ENCODE measurements at regions not wholly inside any gene's neighbourhood (a gene's known extent, or its start where the extent isn't known, plus 50 kb on each side); places are given as distances from the start of the nearest gene placed in this dataset.
A peak's percentile ranks its signal among the peaks of the same experiment; 100 is the strongest.

- Histone ChIP-seq H3K9ac (ENCODE audit: low read length) (no peak overlapping the region), H3K4me1 (ENCODE audit: control insufficient read depth in 1 of 2, insufficient read depth in 2 of 2, low read length in 2 of 2) (no peaks in the 10 kb centered on the region), H3K4me3 (replicated peaks in 1 of 2; ENCODE audit: low read depth in 1 of 2, low read length in 2 of 2) (no peak overlapping the region), H3K27ac (ENCODE audit: low read depth, low read length) (no peak overlapping the region), H3K9me2 (ENCODE audit: insufficient read depth) (no peaks in the 10 kb centered on the region), H3K4me2 (ENCODE audit: low read length) (no peak overlapping the region), H3K9me3 (ENCODE audit: control insufficient read depth in 1 of 2, insufficient read depth in 1 of 2, low read depth in 1 of 2, low read length in 2 of 2) (no peaks in the 10 kb centered on the region), H2AFZ (ENCODE audit: low read depth, low read length, poor library complexity, severe bottlenecking) (no peak overlapping the region), H3K36me3 (ENCODE audit: control insufficient read depth in 1 of 2, insufficient read depth in 2 of 2, low read length in 2 of 2) (no peaks in the 10 kb centered on the region), H3K27me3 (ENCODE audit: insufficient read depth, low read length) (no peaks in the 10 kb centered on the region), H3K79me2 (ENCODE audit: insufficient read depth, low read length) (no peaks in the 10 kb centered on the region), H4K20me1 (ENCODE audit: insufficient read depth) (no peaks in the 10 kb centered on the region)
- intact Hi-C loops (cut with micrococcal nuclease): loop anchor here (1.0 to 2.0 kb wide), 2 partner anchors 369 to 431 kb away; no protein-coding TSS in a partner anchor
- ChIA-PET RAD21 (ENCODE audit: low non-redundant PET in 1 of 2, low total read pairs in 2 of 2, uncharacterized antibody in 2 of 2, unreplicated experiment in 2 of 2) (no interaction called here), CTCF (interaction anchor here (1.1 to 1.6 kb wide), 3 partner anchors 9 to 369 kb away, joined by 4 to 9 read pairs (median 7); no protein-coding TSS in a partner anchor), POLR2A (no interaction called here)
- no TSS peak for BruUV-seq (replicated peaks)
- ATAC-seq: peak; percentile 92
- DNase-seq (ENCODE audit: low read depth, low spot score): peak; percentile 44
- TF ChIP-seq RAD21 (IDR thresholded peaks at IDR 0.05; ENCODE audit: low read depth): peak; percentile 95
- TF ChIP-seq ZFX (IDR thresholded peaks at IDR 0.05): no peak
- peak; percentile 68 to 87 (median 77) for TF ChIP-seq CTCF (IDR thresholded peaks at IDR 0.05 in 2 of 3, conservative IDR thresholded peaks at IDR 0.05 in 1 of 3; ENCODE audit: borderline replicate concordance in 1 of 3, insufficient read depth in 1 of 3, low read depth in 2 of 3, low read length in 2 of 3)
Measured at GRCh38 chr6:169326067-169326799, 72.6 kb upstream of the THBS2 start.

GRCh38 chr6:169324656-169325459 is 71.2 kb upstream of the THBS2 start:
- no peak overlapping the region for H3K4me3 ChIP-seq (replicated peaks in 1 of 2; ENCODE audit: low read depth in 1 of 2, low read length in 2 of 2)
- H3K9me3 ChIP-seq (ENCODE audit: control insufficient read depth in 1 of 2, insufficient read depth in 1 of 2, low read depth in 1 of 2, low read length in 2 of 2): no peaks in the 10 kb centered on the region
- no peak overlapping the region for H3K4me2 ChIP-seq (ENCODE audit: low read length)
- H3K27me3 ChIP-seq (ENCODE audit: insufficient read depth, low read length): no peaks in the 10 kb centered on the region
- no peaks in the 10 kb centered on the region for H3K36me3 ChIP-seq (ENCODE audit: control insufficient read depth in 1 of 2, insufficient read depth in 2 of 2, low read length in 2 of 2)
- H4K20me1 ChIP-seq (ENCODE audit: insufficient read depth): no peaks in the 10 kb centered on the region
- intact Hi-C loops (cut with micrococcal nuclease): no loop called here
- no peaks in the 10 kb centered on the region for H3K79me2 ChIP-seq (ENCODE audit: insufficient read depth, low read length)
- no peak for ATAC-seq
- H3K4me1 ChIP-seq (ENCODE audit: control insufficient read depth in 1 of 2, insufficient read depth in 2 of 2, low read length in 2 of 2): no peaks in the 10 kb centered on the region
- no peak for DNase-seq (ENCODE audit: low read depth, low spot score)
- POLR2A ChIA-PET: no interaction called here
- no peak overlapping the region for H3K9ac ChIP-seq (ENCODE audit: low read length)
- RAD21 ChIA-PET (ENCODE audit: low non-redundant PET in 1 of 2, low total read pairs in 2 of 2, uncharacterized antibody in 2 of 2, unreplicated experiment in 2 of 2): no interaction called here
- no TSS peak for BruUV-seq (replicated peaks)
- H2AFZ ChIP-seq (ENCODE audit: low read depth, low read length, poor library complexity, severe bottlenecking): no peak overlapping the region
- H3K27ac ChIP-seq (ENCODE audit: low read depth, low read length): no peak overlapping the region
- CTCF ChIA-PET: no interaction called here
- H3K9me2 ChIP-seq (ENCODE audit: insufficient read depth): no peaks in the 10 kb centered on the region
- no peak for TF ChIP-seq SIN3A (IDR thresholded peaks at IDR 0.05; ENCODE audit: low read depth)
- TF ChIP-seq TCF7L2 (IDR thresholded peaks at IDR 0.05; ENCODE audit: borderline replicate concordance, extremely low read depth, insufficient read depth, insufficient read length): no peak
- TF ChIP-seq CTCF (IDR thresholded peaks at IDR 0.05 in 2 of 3, conservative IDR thresholded peaks at IDR 0.05 in 1 of 3; ENCODE audit: borderline replicate concordance in 1 of 3, insufficient read depth in 1 of 3, low read depth in 2 of 3, low read length in 2 of 3): no peak
- TF ChIP-seq CBX3 (IDR thresholded peaks at IDR 0.05; ENCODE audit: low read depth): no peak
- no peak for TF ChIP-seq ZNF274 (IDR thresholded peaks at IDR 0.05; ENCODE audit: low read depth, low read length)
- no peak for TF ChIP-seq YY1 (IDR thresholded peaks at IDR 0.05; ENCODE audit: extremely low read depth, insufficient replicate concordance, low read depth, low read length)
- no peak for TF ChIP-seq SRF (IDR thresholded peaks at IDR 0.05; ENCODE audit: low read depth)
- no peak for TF ChIP-seq POLR2A (IDR thresholded peaks at IDR 0.05; ENCODE audit: borderline replicate concordance, extremely low read depth, insufficient read depth, insufficient read length)
